ENCODE measurements at regions not wholly inside any gene's neighbourhood (a gene's known extent, or its start where the extent isn't known, plus 50 kb on each side); places are given as distances from the start of the nearest gene placed in this dataset.

- no peak overlapping the region for H3K4me3 ChIP-seq (ENCODE audit: low read length)
- no peak for TF ChIP-seq CTCF (IDR thresholded peaks at IDR 0.05; ENCODE audit: insufficient read depth, low read depth, low read length, missing control alignments)
- DNase-seq (ENCODE audit: low read depth): no peak
Measured at GRCh38 chr4:187073820-187074219, 350.2 kb upstream of the FAT1 start.

DNA sequence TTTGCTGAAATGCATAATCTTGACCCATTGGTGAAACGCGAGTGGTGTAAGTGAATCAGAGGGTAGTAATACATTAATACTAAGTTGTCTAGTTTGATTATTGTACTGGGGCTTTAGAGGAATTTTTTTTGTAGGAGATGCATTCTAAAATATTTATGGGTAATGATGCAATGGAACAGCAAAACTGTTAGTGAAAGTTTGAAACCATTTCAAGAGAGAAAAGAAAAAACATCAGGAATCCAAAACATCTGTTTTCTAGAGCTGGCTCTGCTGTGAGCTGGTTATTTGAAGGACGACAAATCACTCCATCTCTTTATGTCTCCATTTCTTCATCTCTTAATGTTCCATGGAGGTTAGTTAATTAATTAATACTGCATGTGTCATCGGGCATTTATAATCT is 351.9 kb upstream of the FAT1 start:
- H3K4me3 ChIP-seq (ENCODE audit: low read length): no peak overlapping the region
- DNase-seq (ENCODE audit: low read depth): no peak
- no peak for TF ChIP-seq CTCF (IDR thresholded peaks at IDR 0.05; ENCODE audit: insufficient read depth, low read depth, low read length, missing control alignments)

DNA sequence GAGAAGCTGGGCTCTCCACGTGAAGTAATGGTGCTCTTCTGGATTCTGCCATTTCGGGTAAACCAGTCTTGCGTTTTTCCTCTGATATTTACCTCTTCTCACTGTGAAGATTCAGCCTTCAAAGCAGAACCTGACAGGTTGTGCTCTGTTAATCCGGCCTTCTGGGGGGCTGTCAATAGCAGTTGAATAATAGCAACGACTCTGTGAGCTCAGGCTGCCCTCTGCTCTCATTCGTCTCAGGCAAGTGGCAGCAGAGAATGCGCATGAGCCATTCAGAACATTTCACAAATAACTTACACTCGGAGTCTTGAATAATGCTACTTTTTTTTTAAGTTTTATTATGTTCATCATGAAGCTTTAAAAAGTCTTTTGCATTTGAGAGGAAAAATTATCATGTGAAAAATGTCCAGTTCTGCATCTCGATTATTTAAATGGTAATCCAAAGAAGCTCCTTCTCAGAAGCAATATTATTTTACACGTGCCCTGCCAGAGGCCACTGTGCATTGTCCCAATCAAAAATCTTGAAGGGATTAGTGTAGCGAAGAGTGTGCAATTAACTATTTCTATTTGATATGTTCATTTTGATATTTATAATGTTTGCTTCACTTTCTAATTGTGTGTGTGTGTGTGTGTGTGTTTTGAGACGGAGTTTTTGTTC is 354.2 kb upstream of the FAT1 start:
- TF ChIP-seq CTCF (IDR thresholded peaks at IDR 0.05; ENCODE audit: insufficient read depth, low read depth, low read length, missing control alignments): no peak
- DNase-seq (ENCODE audit: low read depth): no peak
- no peak overlapping the region for H3K4me3 ChIP-seq (ENCODE audit: low read length)

GRCh38 chr4:187084701-187085100 is 361.0 kb upstream of the FAT1 start:
- no peak overlapping the region for H3K4me3 ChIP-seq (ENCODE audit: low read length)
- no peak for TF ChIP-seq CTCF (IDR thresholded peaks at IDR 0.05; ENCODE audit: insufficient read depth, low read depth, low read length, missing control alignments)
- DNase-seq (ENCODE audit: low read depth): no peak

- TF ChIP-seq CTCF (IDR thresholded peaks at IDR 0.05; ENCODE audit: insufficient read depth, low read depth, low read length, missing control alignments): no peak
Measured at GRCh38 chr4:187085339-187085738, 361.7 kb upstream of the FAT1 start.

DNA sequence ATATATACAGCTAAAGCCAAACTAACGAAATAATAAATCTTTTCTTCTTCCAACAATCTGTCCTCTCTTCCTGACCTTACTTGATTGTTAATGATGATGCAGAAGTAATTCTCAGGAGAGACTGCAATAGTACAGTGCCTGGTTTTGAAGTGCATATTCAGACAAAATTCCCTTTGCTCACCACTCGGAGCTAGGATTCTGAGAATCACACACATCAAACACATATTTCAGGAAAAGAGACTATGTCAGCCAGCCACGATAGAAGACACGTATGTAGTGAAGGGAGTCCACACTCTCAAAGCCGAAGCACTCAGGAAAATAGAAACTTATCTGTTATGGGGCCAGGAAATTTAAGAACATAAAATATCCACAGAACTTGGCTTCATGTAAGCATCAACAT is 362.5 kb upstream of the FAT1 start:
- no peak for DNase-seq (ENCODE audit: low read depth)
- H3K4me3 ChIP-seq (ENCODE audit: low read length): no peak overlapping the region
- no peak for TF ChIP-seq CTCF (IDR thresholded peaks at IDR 0.05; ENCODE audit: insufficient read depth, low read depth, low read length, missing control alignments)

More at GRCh38 chr4:187085339-187085738, 361.7 kb upstream of the FAT1 start:
- no peak overlapping the region for H3K4me3 ChIP-seq (ENCODE audit: low read length)
- no peak for DNase-seq (ENCODE audit: low read depth)
